Panc1 (cell line): ENCODE measurements at regions not wholly inside any gene's neighbourhood (a gene's known extent, or its start where the extent isn't known, plus 50 kb on each side); places are given as distances from the start of the nearest gene placed in this dataset.

Source experiments
- ATAC-seq: fragments of 200-7000 bp; cut with Tn5 transposase; 2 replicates; pipeline ENCODE4 v1.9.1; 2020; ENCODE audit warnings: mild to moderate bottlenecking, moderate library complexity
- BruUV-seq: library from RNA; stranded (reverse); fragments of 400-500 nt; replicated peaks from 2 replicates; lab custom pipeline; 2021; lab: Mats Ljungman, UMichigan
- CTCF ChIA-PET: fragments of 300-600 bp; sonication (Branson Sonifier 250); formaldehyde crosslinking; loops from one replicate; lab custom pipeline; 2022; ENCODE audit warnings: antibody characterized with exemption; lab: Charles Lee
- POLR2A ChIA-PET: fragments of 300-600 bp; sonication (Branson Sonifier 250); formaldehyde crosslinking; loops from one replicate; lab custom pipeline; 2022; ENCODE audit warnings: antibody characterized with exemption; lab: Charles Lee
- DNase-seq: peaks from one replicate; pipeline ENCODE4 v3.0.0-alpha.2; 2010; ENCODE audit warnings: low read depth, low spot score
- H3K27ac ChIP-seq: 2 replicates; pipeline ENCODE4 v1.5.1; 2011; ENCODE audit warnings: mild to moderate bottlenecking, low read length, inconsistent platforms
- H3K27me3 ChIP-seq: fragments of 200-500 bp; sonication (Bioruptor generic); 2 replicates; pipeline ENCODE4 v1.6.0; 2014; ENCODE audit warnings: low read length, inconsistent platforms; ENCODE audit not compliant: control insufficient read depth, insufficient read depth
- H3K36me3 ChIP-seq: fragments of 200-500 bp; sonication (Bioruptor generic); 2 replicates; pipeline ENCODE4 v1.5.1; 2014; ENCODE audit warnings: inconsistent platforms, mild to moderate bottlenecking, low read length, moderate library complexity; ENCODE audit not compliant: control insufficient read depth, insufficient read depth
- H3K4me1 ChIP-seq: 2 replicates; pipeline ENCODE4 v1.5.1; 2011; ENCODE audit warnings: inconsistent platforms, mild to moderate bottlenecking, low read length, moderate library complexity; ENCODE audit not compliant: control insufficient read depth, insufficient read depth
- H3K4me3 ChIP-seq, 2 experiments: 2 replicates each; pipeline ENCODE4 v1.5.1; 2011 to 2012; ENCODE audit warnings: low read depth in 2 of 2, low read length in 2 of 2, mild to moderate bottlenecking in 2 of 2, inconsistent platforms in 1 of 2, moderate library complexity in 1 of 2
- H3K9me3 ChIP-seq: fragments of 200-500 bp; sonication (Bioruptor generic); 2 replicates; pipeline ENCODE4 v1.5.1; 2014; ENCODE audit warnings: low read depth, mild to moderate bottlenecking, inconsistent platforms, low read length, moderate library complexity; ENCODE audit not compliant: control insufficient read depth, insufficient read depth
- POLR2AphosphoS5 ChIP-seq: IDR thresholded peaks from 2 replicates; pipeline ENCODE4 v1.6.1; 2012; ENCODE audit warnings: mild to moderate bottlenecking, low read depth, low read length, moderate library complexity
- SIN3A ChIP-seq: IDR thresholded peaks from 2 replicates; pipeline ENCODE4 v1.6.1; 2012; ENCODE audit warnings: low read depth, mild to moderate bottlenecking, low read length, moderate library complexity, borderline replicate concordance; ENCODE audit not compliant: insufficient read depth
- TCF7L2 ChIP-seq: IDR thresholded peaks from 2 replicates; pipeline ENCODE4 v1.6.1; 2011; ENCODE audit warnings: mild to moderate bottlenecking, low read depth, low read length, inconsistent platforms
- in situ Hi-C: cut with HindIII; loops from 2 replicates; pipeline ENCODE4 v1.10.0; 2016; ENCODE audit warnings: low sequenced_read_pairs, low pct_unique_long_range_greater_than_20kb
- intact Hi-C: fragments of 100-400 bp; cut with micrococcal nuclease; formaldehyde crosslinking; loops from one replicate; pipeline ENCODE4 v1.10.0; 2022; ENCODE audit not compliant: unreplicated experiment
- TF ChIP-seq, protein P1 (sequence below): fragments of 450-650 bp; IDR thresholded peaks from 2 replicates; pipeline ENCODE4 v1.5.1; 2017; ENCODE audit warnings: mild to moderate bottlenecking
- TF ChIP-seq, protein P2 (sequence below), 2 experiments: IDR thresholded peaks; 2 replicates each; pipeline ENCODE4 v1.6.1; 2011 to 2012; ENCODE audit warnings: low read depth in 2 of 2, control low read depth in 1 of 2, low read length in 1 of 2, mild to moderate bottlenecking in 1 of 2, moderate library complexity in 1 of 2; ENCODE audit not compliant: insufficient read depth in 1 of 2

DNA sequence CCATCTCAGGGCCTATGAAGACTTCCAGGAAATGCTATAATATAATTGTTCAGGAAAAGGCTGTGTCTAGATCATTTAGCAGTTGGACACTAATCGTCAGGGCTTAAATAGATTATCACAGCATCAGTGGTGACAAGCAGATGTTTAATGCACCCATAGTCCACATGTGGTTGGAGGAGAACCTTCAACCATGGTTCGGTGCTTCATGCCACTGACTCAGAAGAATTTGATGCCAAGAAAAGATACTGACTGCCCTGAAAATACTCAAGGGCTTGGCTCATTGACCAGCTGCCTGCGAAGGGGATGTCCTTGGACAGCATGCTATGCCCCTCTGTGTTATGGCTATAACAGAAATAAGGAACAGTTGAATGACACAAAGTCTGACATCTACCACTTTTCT lies 175.7 kb downstream of the HHIPL2 start:
- POLR2A ChIA-PET, result no interaction called here
- in situ Hi-C loops, result no loop called here

DNA sequence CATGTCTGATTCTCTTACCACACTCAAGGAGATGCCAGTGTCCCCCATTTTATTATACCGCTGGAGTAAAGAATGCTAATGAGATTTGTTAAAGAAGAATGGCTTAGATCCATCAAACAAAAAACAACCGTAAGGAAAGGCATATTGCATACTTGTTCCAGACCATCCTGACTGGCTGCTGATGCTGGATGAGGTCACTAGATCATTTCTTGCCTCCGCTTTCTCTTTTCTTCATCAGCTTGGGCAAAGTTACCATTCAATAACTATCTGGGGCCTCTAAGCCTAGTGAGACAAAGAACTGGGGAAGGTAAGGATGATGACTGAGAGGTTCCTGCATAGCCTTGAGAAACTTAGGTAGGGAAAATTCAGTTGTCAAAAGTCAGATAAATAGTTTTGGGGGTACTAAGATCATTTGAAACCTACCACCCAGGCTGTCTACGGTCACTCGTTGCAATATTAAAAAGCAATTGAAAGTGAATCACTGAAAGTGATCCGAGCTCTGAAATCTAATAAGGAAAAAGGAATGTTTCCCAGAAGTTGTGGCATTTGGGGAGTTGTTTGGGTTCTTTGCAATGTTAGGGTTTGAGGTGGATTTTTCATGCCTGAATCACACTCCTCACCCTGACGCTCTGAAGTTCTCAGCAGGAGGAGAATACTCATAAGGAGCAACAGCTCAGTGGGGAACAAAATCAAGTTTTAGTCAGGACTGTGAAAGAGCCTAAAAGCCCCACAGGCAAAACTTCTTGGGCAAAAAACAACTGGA lies 176.8 kb downstream of the HHIPL2 start:
- no peak for DNase-seq
- ChIA-PET CTCF (no interaction called here), POLR2A (no interaction called here)
- no peaks in the 10 kb centered on the region for H3K9me3 ChIP-seq
- ATAC-seq, result no peak
- no peaks in the 10 kb centered on the region for H3K4me1 ChIP-seq
- intact Hi-C loops, result no loop called here
- no peaks in the 10 kb centered on the region for H3K36me3 ChIP-seq
- no peak overlapping the region for H3K4me3 ChIP-seq
- TF ChIP-seq POLR2AphosphoS5 (no peak), TCF7L2 (no peak), SIN3A (no peak)
- TF ChIP-seq, protein P1, sequence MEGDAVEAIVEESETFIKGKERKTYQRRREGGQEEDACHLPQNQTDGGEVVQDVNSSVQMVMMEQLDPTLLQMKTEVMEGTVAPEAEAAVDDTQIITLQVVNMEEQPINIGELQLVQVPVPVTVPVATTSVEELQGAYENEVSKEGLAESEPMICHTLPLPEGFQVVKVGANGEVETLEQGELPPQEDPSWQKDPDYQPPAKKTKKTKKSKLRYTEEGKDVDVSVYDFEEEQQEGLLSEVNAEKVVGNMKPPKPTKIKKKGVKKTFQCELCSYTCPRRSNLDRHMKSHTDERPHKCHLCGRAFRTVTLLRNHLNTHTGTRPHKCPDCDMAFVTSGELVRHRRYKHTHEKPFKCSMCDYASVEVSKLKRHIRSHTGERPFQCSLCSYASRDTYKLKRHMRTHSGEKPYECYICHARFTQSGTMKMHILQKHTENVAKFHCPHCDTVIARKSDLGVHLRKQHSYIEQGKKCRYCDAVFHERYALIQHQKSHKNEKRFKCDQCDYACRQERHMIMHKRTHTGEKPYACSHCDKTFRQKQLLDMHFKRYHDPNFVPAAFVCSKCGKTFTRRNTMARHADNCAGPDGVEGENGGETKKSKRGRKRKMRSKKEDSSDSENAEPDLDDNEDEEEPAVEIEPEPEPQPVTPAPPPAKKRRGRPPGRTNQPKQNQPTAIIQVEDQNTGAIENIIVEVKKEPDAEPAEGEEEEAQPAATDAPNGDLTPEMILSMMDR, result no peak
- TF ChIP-seq, protein P2, sequence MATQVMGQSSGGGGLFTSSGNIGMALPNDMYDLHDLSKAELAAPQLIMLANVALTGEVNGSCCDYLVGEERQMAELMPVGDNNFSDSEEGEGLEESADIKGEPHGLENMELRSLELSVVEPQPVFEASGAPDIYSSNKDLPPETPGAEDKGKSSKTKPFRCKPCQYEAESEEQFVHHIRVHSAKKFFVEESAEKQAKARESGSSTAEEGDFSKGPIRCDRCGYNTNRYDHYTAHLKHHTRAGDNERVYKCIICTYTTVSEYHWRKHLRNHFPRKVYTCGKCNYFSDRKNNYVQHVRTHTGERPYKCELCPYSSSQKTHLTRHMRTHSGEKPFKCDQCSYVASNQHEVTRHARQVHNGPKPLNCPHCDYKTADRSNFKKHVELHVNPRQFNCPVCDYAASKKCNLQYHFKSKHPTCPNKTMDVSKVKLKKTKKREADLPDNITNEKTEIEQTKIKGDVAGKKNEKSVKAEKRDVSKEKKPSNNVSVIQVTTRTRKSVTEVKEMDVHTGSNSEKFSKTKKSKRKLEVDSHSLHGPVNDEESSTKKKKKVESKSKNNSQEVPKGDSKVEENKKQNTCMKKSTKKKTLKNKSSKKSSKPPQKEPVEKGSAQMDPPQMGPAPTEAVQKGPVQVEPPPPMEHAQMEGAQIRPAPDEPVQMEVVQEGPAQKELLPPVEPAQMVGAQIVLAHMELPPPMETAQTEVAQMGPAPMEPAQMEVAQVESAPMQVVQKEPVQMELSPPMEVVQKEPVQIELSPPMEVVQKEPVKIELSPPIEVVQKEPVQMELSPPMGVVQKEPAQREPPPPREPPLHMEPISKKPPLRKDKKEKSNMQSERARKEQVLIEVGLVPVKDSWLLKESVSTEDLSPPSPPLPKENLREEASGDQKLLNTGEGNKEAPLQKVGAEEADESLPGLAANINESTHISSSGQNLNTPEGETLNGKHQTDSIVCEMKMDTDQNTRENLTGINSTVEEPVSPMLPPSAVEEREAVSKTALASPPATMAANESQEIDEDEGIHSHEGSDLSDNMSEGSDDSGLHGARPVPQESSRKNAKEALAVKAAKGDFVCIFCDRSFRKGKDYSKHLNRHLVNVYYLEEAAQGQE (IDR thresholded peaks at IDR 0.05; ENCODE audit: insufficient read depth in 1 of 2, low read depth in 2 of 2, low read length in 1 of 2), result no peak
- no TSS peak for BruUV-seq
- in situ Hi-C loops, result no loop called here
- no peak overlapping the region for H3K27ac ChIP-seq
- H3K27me3 ChIP-seq, result no peaks in the 10 kb centered on the region

More for the DNA sequence above, 175.7 kb downstream of the HHIPL2 start:
- no peak overlapping the region for H3K27ac ChIP-seq
- H3K36me3 ChIP-seq, result no peaks in the 10 kb centered on the region
- H3K9me3 ChIP-seq, result no peaks in the 10 kb centered on the region
- CTCF ChIA-PET, result no interaction called here
- BruUV-seq, result no TSS peak
- DNase-seq, result no peak
- intact Hi-C loops, result no loop called here
- no peak for ATAC-seq
- no peaks in the 10 kb centered on the region for H3K4me1 ChIP-seq
- H3K27me3 ChIP-seq, result no peaks in the 10 kb centered on the region
- no peak for TF ChIP-seq TCF7L2
- TF ChIP-seq, protein P2 (IDR thresholded peaks at IDR 0.05; ENCODE audit: insufficient read depth in 1 of 2, low read depth in 2 of 2, low read length in 1 of 2), result no peak
- TF ChIP-seq POLR2AphosphoS5, result no peak
- TF ChIP-seq, protein P1, result no peak
- no peak for TF ChIP-seq SIN3A
- H3K4me3 ChIP-seq, result no peak overlapping the region
